Activated B cell treated with CpG ODN at 0.5 μM for 24 hours (primary cell): ENCODE measurements at regions not wholly inside any gene's neighbourhood (a gene's known extent, or its start where the extent isn't known, plus 50 kb on each side); places are given as distances from the start of the nearest gene placed in this dataset.

Source experiments
- ATAC-seq: fragments of 200-7000 bp; cut with Tn5 transposase; one replicate; pipeline ENCODE4 v1.10.0; 2021; ENCODE audit warnings: low read depth, mild to moderate bottlenecking, moderate library complexity
- CTCF ChIA-PET: fragments of 350-600 bp; sonication (Branson Sonifier 250); formaldehyde crosslinking; loops from one replicate; lab custom pipeline; 2021; ENCODE audit warnings: antibody characterized with exemption; lab: Charles Lee
- POLR2A ChIA-PET: fragments of 350-600 bp; sonication (Branson Sonifier 250); formaldehyde crosslinking; loops from one replicate; lab custom pipeline; 2021; ENCODE audit warnings: antibody characterized with exemption; lab: Charles Lee
- DNase-seq: peaks from one replicate; pipeline ENCODE4 v3.0.0; 2022
- H3K27ac Mint-ChIP-seq: one replicate; pipeline ENCODE4 v1.8.0; 2020; ENCODE audit warnings: mixed read lengths
- H3K27me3 Mint-ChIP-seq: one replicate; pipeline ENCODE4 v1.8.0; 2021; ENCODE audit warnings: mixed read lengths
- H3K36me3 Mint-ChIP-seq: one replicate; pipeline ENCODE4 v1.8.0; 2021; ENCODE audit warnings: low read depth, mixed read lengths
- H3K4me1 Mint-ChIP-seq: one replicate; pipeline ENCODE4 v1.8.0; 2021; ENCODE audit warnings: mixed read lengths
- H3K4me3 Mint-ChIP-seq: one replicate; pipeline ENCODE4 v1.8.0; 2020; ENCODE audit warnings: mild to moderate bottlenecking, mixed read lengths
- H3K9me3 Mint-ChIP-seq: one replicate; pipeline ENCODE4 v1.8.0; 2020; ENCODE audit warnings: mixed read lengths
- intact Hi-C: fragments of 100-400 bp; cut with micrococcal nuclease; formaldehyde crosslinking; loops from one replicate; pipeline ENCODE4 v1.15.1; 2024
- TF ChIP-seq, protein P1 (sequence below): fragments of 200-600 bp; IDR thresholded peaks from one replicate; pipeline ENCODE4 v1.8.0; 2022; ENCODE audit warnings: antibody characterized with exemption, mild to moderate bottlenecking

DNA sequence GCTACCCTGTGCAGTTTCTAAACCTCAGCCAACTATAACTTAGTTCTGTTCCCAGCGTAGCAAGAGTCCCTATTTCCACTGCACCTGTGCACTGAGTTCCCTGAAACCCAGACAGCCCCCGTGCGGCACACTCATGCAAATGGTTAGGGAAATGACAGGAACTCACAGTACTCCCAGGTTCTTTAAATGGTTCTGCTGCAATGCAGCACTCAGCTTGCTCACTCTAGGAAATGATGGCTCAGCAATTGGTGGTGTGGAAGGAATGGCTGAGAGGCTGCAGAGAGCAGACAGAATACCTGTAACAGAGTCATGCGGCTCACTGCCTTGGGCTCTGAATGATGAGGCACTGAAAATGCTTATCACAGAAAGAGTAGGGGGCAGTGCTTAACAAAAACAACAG is 143.0 kb downstream of the RAD51AP2 start:
- Mint-ChIP-seq H3K9me3 (no peaks in the 10 kb centered on the region), H3K4me1 (no peaks in the 10 kb centered on the region), H3K4me3 (no peak overlapping the region), H3K36me3 (no peaks in the 10 kb centered on the region), H3K27me3 (peaks cover 9% of the 10 kb centered on the region), H3K27ac (no peak overlapping the region)
- intact Hi-C loops: no loop called here
- TF ChIP-seq, protein P1, sequence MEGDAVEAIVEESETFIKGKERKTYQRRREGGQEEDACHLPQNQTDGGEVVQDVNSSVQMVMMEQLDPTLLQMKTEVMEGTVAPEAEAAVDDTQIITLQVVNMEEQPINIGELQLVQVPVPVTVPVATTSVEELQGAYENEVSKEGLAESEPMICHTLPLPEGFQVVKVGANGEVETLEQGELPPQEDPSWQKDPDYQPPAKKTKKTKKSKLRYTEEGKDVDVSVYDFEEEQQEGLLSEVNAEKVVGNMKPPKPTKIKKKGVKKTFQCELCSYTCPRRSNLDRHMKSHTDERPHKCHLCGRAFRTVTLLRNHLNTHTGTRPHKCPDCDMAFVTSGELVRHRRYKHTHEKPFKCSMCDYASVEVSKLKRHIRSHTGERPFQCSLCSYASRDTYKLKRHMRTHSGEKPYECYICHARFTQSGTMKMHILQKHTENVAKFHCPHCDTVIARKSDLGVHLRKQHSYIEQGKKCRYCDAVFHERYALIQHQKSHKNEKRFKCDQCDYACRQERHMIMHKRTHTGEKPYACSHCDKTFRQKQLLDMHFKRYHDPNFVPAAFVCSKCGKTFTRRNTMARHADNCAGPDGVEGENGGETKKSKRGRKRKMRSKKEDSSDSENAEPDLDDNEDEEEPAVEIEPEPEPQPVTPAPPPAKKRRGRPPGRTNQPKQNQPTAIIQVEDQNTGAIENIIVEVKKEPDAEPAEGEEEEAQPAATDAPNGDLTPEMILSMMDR: no peak
- no peak for DNase-seq
- no peak for ATAC-seq
- ChIA-PET POLR2A (no interaction called here), CTCF (no interaction called here)

DNA sequence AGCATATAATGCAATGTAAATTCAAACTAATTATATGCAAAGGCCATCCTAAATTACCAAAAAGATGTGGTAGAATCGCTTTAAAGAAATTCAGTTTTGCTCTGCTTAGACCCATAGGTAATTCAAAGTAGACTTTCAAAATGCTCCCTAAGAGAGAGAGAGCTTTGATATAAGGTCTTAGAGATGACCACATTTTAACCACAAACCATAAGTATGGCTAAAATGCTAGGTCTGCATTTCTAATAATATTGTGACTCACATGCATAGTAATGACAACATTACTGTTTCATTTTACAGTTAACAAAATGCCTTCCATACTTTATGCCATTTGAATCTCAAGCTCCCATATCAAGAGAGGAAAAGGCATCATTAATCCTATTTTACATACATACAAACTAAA is 144.5 kb downstream of the RAD51AP2 start:
- Mint-ChIP-seq H3K27ac (no peak overlapping the region), H3K9me3 (no peaks in the 10 kb centered on the region), H3K36me3 (no peaks in the 10 kb centered on the region), H3K4me3 (no peak overlapping the region), H3K27me3 (peaks cover 9% of the 10 kb centered on the region), H3K4me1 (no peaks in the 10 kb centered on the region)
- ATAC-seq (no peak), DNase-seq (no peak)
- CTCF ChIA-PET: no interaction called here
- TF ChIP-seq, protein P1: no peak
- POLR2A ChIA-PET: no interaction called here
- intact Hi-C loops: no loop called here

DNA sequence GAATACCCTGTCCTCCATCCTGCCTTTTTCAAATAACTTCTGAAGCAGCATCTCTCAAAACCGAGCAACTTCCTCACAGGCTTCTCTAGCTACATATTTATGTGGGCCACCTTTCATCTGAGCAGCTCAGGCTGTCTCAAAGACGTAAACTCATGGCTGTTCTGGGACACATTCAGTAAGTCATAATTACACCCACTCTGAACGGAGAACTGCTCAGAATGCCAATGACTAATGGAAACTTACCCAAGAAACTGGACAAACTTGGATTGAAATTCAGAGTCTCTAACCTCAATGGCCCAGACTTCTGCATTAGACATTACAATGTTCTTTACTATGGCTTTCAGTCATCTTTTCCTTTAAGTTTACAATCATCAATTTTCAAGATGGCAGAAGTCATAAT is 145.2 kb downstream of the RAD51AP2 start:
- no peaks in the 10 kb centered on the region for H3K36me3 Mint-ChIP-seq
- no peaks in the 10 kb centered on the region for H3K4me1 Mint-ChIP-seq
- ChIA-PET POLR2A (no interaction called here), CTCF (no interaction called here)
- peaks cover 9% of the 10 kb centered on the region for H3K27me3 Mint-ChIP-seq
- intact Hi-C loops: no loop called here
- no peak overlapping the region for H3K27ac Mint-ChIP-seq
- ATAC-seq: no peak
- no peak for DNase-seq
- TF ChIP-seq, protein P1: no peak
- H3K4me3 Mint-ChIP-seq: no peak overlapping the region
- H3K9me3 Mint-ChIP-seq: peaks cover 3% of the 10 kb centered on the region

DNA sequence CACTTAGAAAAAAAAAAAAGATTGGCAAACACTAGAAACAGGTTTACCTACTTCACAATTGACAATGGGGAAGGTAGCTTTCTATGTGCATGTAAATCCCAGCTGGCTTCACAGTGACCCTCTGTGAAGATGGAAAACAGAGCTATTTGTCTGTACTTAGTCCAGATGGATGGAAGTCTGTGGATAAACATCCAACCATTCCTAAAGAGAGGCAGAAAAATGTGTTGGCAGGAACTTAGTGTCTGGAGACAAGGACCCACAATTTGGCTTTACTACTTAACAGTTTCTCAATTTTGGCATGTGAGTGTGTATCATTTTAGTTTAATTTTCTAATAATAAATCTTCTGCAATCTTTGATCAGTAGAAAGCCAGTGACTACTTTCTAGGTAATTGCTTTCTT is 154.4 kb downstream of the RAD51AP2 start:
- Mint-ChIP-seq H3K27ac (no peak overlapping the region), H3K4me1 (no peaks in the 10 kb centered on the region), H3K27me3 (peaks cover 3% of the 10 kb centered on the region), H3K9me3 (peaks cover 8% of the 10 kb centered on the region), H3K36me3 (no peaks in the 10 kb centered on the region), H3K4me3 (no peak overlapping the region)
- ChIA-PET POLR2A (no interaction called here), CTCF (no interaction called here)
- ATAC-seq: no peak
- DNase-seq: no peak
- intact Hi-C loops: no loop called here
- TF ChIP-seq, protein P1: no peak

DNA sequence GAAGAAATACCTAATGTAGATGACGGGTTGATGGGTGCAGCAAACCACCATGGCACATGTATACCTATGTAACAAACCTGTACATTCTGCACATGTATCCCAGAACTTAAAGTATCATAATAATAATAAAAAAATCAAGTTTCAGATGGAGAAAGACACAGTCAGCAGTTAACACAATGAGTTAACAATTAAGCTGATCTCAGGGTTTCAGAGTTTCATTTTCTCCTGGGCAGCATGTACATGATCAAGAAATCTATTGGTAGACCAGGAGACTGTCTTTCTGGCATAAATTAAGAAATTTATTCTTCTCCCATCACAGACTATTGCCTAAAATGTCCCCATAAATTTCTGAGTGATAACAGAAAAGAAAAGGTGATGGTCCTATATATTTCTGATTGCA is 155.3 kb downstream of the RAD51AP2 start:
- ChIA-PET POLR2A (no interaction called here), CTCF (no interaction called here)
- Mint-ChIP-seq H3K27me3 (peaks cover 3% of the 10 kb centered on the region), H3K4me3 (no peak overlapping the region), H3K9me3 (peaks cover 5% of the 10 kb centered on the region), H3K4me1 (no peaks in the 10 kb centered on the region), H3K36me3 (no peaks in the 10 kb centered on the region), H3K27ac (no peak overlapping the region)
- ATAC-seq (no peak), DNase-seq (no peak)
- intact Hi-C loops: no loop called here
- TF ChIP-seq, protein P1: no peak
